WI38 (cell line): ENCODE measurements at regions not wholly inside any gene's neighbourhood (a gene's known extent, or its start where the extent isn't known, plus 50 kb on each side); places are given as distances from the start of the nearest gene placed in this dataset.
"Not testable (repeated sequence)": the region's sequence is repeated elsewhere in the genome, so short reads cannot be mapped to it uniquely, and the experiment has no call there.

ENCODE experiments used
- H3K4me3 ChIP-seq: 2 replicates; pipeline ENCODE4 v1.5.1; 2011; ENCODE audit warnings: low read depth, mild to moderate bottlenecking, control low read depth, low read length

GRCh38 chr16:29578898-29579297 lies 72.7 kb upstream of the NPIPB12 start:
- H3K4me3 ChIP-seq, result not testable (repeated sequence)

GRCh38 chr16:29581764-29582163 lies 75.6 kb upstream of the NPIPB12 start:
- H3K4me3 ChIP-seq, result not testable (repeated sequence)

DNA sequence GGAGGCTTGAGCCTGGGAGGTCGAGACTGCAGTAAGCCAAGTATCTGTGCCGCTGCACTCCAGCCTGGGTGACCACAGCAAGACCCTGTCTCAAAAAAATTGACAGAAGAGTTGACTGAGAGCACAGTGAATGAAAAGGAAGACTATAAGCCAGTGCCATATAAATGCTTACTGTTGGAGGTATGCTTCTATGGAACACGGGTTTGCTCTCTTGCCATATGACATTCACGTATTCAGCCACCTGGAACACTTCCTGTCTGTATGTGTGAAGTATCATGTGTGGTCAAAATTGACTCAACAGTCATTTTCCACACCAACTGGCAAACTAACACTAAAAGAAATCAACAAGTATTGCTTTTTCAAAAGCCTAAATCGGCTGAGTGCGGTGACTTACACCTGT lies 71.1 kb upstream of the SPN start:
- H3K4me3 ChIP-seq, result not testable (repeated sequence)

- H3K4me3 ChIP-seq, result peak overlapping the region; percentile 65
Observed at GRCh38 chr16:29594269-29594925, 68.7 kb upstream of the SPN start.

- H3K4me3 ChIP-seq, result peak overlapping the region; percentile 65
Observed at GRCh38 chr16:29594926-29595838, 67.9 kb upstream of the SPN start.

DNA sequence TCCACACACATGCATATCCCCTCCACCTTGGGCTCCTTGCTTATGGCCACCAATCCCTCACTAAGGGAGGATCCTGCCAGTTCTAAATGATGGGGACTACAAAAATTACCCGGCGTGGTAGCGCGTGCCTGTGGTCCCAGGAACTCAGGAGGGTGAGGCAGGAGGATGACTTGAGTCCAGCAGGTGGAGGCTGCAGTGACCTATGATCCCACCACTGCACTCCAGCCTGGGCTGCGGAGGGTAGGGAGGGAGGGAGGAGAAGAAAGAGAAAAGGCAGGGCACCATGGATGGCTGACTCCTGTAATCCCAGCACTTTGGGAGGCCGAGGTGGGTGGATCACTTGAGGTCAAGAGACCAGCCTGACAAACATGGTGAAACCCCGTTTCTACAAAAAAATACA lies 66.0 kb upstream of the SPN start:
- H3K4me3 ChIP-seq, result not testable (repeated sequence)

GRCh38 chr16:29600111-29601000 lies 62.7 kb upstream of the SPN start:
- not testable (repeated sequence) for H3K4me3 ChIP-seq

DNA sequence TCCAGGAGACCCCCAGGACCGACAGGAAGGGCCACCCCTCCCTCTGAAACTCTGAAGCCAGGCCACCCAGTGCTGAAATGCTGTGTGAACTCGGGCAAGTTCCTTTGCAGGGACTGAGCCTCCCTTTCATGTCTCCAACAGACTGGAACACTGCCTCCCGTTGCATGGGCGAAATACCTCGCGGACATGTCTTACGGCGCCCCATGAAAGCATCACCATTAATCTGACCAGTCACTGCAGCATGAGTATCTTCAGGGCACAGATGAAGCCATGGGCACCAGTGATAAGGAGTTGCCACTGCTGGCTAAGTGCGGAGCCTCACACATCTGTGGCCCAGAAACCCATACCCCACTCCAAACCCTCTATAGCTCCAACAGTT lies 60.8 kb upstream of the SPN start:
- H3K4me3 ChIP-seq, result not testable (repeated sequence)

DNA sequence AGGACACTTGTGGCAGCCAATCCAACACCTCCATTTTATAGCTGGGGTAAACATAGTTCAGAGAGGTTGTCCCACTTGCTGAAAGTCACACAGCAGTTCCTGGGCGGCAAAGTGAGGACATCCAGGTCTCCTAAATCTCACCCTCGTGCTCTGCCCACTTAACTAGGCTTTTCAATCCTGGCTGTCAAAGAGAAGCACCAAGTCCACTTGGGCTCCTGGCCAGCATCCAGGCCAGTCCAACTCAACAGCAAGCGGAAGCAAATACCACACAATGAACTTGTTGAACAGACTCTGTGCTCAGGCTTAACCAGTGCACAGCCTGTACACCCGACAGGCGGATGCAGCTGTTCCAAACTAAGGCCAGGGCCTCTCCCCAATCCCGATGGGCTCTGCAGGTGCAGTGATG lies 60.4 kb upstream of the SPN start:
- not testable (repeated sequence) for H3K4me3 ChIP-seq

- not testable (repeated sequence) for H3K4me3 ChIP-seq
Observed at GRCh38 chr16:29604631-29605549, 58.2 kb upstream of the SPN start.

- H3K4me3 ChIP-seq, result not testable (repeated sequence)
Observed at GRCh38 chr16:29605593-29606205, 57.3 kb upstream of the SPN start.

GRCh38 chr16:29606669-29607427 lies 56.2 kb upstream of the SPN start:
- not testable (repeated sequence) for H3K4me3 ChIP-seq

GRCh38 chr16:29607428-29607823 lies 55.6 kb upstream of the SPN start:
- not testable (repeated sequence) for H3K4me3 ChIP-seq

GRCh38 chr16:29612381-29613306 lies 50.4 kb upstream of the SPN start:
- peak overlapping the region; percentile 68 for H3K4me3 ChIP-seq
